BE2C (cell line): ENCODE measurements at regions not wholly inside any gene's neighbourhood (a gene's known extent, or its start where the extent isn't known, plus 50 kb on each side); places are given as distances from the start of the nearest gene placed in this dataset.
"Not testable (repeated sequence)": the region's sequence is repeated elsewhere in the genome, so short reads cannot be mapped to it uniquely, and the experiment has no call there.

ENCODE experiments used
- DNase-seq: peaks from one replicate; pipeline ENCODE4 v3.0.0-alpha.2; 2020
- H3K27me3 ChIP-seq: fragments of 250-450 bp; sonication (Bioruptor Pico); 2 replicates; pipeline ENCODE4 v1.5.1; 2020; ENCODE audit warnings: mild to moderate bottlenecking
- H3K36me3 ChIP-seq: fragments of 250-450 bp; sonication (Bioruptor Pico); 2 replicates; pipeline ENCODE4 v1.5.1; 2020; ENCODE audit warnings: mild to moderate bottlenecking
- H3K4me1 ChIP-seq: fragments of 250-450 bp; sonication (Bioruptor Pico); 2 replicates; pipeline ENCODE4 v1.5.1; 2020
- H3K4me3 ChIP-seq: 2 replicates; pipeline ENCODE4 v1.5.1; 2011; ENCODE audit warnings: low read depth, low read length
- H3K9me3 ChIP-seq: fragments of 250-450 bp; sonication (Bioruptor Pico); 2 replicates; pipeline ENCODE4 v1.5.1; 2020
- TF ChIP-seq, protein P1 (sequence below): IDR thresholded peaks from 2 replicates; pipeline ENCODE4 v1.5.1; 2012; ENCODE audit warnings: mild to moderate bottlenecking, low read depth, low read length

DNA sequence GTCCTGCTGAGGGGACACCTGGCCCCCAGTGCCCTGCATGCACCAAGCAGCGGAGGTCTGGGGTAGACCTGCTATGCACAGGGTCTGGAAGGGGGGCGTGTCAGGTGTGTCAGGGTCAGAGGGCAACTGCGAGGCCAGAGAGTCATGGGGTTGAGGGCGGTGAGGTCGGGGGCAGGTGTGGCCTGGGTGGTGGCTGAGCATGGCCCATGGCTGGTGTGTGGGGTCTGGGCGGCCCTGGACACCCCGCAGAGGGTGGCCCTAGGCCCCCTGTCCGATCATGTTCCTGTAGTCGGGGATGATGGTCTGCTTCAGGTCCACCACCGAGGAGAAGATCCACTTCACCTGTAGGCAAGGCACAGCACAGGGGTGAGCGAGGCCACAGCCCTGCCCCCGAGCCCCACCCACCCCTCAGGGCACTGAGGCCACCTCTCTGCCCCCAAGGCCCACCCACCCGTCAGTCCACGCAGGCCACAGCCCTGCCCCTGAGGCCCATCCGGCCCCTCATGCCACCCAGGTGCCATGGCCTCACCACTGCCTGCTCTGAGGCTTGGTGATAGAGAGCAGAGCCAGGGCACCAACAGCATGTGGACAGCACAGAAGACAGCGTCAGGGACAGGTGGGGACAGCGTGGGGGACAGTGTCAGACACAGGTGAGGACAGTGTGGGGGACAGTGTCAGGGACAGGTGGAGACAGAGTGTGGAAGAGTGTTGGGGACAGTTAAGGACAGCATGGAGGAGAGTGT lies 211.3 kb downstream of the TMEM121 start:
- H3K4me3 ChIP-seq: no peak overlapping the region
- H3K9me3 ChIP-seq: no peaks in the 10 kb centered on the region
- TF ChIP-seq, protein P1, sequence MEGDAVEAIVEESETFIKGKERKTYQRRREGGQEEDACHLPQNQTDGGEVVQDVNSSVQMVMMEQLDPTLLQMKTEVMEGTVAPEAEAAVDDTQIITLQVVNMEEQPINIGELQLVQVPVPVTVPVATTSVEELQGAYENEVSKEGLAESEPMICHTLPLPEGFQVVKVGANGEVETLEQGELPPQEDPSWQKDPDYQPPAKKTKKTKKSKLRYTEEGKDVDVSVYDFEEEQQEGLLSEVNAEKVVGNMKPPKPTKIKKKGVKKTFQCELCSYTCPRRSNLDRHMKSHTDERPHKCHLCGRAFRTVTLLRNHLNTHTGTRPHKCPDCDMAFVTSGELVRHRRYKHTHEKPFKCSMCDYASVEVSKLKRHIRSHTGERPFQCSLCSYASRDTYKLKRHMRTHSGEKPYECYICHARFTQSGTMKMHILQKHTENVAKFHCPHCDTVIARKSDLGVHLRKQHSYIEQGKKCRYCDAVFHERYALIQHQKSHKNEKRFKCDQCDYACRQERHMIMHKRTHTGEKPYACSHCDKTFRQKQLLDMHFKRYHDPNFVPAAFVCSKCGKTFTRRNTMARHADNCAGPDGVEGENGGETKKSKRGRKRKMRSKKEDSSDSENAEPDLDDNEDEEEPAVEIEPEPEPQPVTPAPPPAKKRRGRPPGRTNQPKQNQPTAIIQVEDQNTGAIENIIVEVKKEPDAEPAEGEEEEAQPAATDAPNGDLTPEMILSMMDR: no peak
- no peak for DNase-seq
- no peaks in the 10 kb centered on the region for H3K4me1 ChIP-seq
- H3K27me3 ChIP-seq: no peaks in the 10 kb centered on the region
- H3K36me3 ChIP-seq: no peaks in the 10 kb centered on the region

DNA sequence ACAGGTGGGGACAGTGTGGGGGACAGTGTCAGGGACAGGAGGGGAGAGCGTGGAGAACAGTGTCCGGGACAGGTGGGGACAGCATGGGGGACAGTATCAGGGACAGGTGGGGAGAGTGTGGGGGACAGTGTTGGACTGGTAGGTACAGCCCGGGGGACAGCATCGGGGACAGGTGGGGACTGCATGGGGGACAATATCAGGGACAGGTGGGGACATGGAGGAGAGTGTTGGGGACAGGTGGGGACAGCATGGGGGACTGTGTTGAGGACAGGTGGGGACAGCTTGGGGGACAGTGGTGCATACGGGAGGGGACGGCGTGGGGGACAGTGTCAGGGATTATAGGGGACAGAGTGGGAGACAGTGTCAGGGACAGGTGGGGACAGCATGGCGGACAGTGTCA lies 212.3 kb downstream of the TMEM121 start:
- Histone ChIP-seq H3K4me1 (no peaks in the 10 kb centered on the region), H3K27me3 (no peaks in the 10 kb centered on the region), H3K4me3 (no peak overlapping the region), H3K36me3 (no peaks in the 10 kb centered on the region), H3K9me3 (no peaks in the 10 kb centered on the region)
- TF ChIP-seq, protein P1: no peak
- DNase-seq: no peak

DNA sequence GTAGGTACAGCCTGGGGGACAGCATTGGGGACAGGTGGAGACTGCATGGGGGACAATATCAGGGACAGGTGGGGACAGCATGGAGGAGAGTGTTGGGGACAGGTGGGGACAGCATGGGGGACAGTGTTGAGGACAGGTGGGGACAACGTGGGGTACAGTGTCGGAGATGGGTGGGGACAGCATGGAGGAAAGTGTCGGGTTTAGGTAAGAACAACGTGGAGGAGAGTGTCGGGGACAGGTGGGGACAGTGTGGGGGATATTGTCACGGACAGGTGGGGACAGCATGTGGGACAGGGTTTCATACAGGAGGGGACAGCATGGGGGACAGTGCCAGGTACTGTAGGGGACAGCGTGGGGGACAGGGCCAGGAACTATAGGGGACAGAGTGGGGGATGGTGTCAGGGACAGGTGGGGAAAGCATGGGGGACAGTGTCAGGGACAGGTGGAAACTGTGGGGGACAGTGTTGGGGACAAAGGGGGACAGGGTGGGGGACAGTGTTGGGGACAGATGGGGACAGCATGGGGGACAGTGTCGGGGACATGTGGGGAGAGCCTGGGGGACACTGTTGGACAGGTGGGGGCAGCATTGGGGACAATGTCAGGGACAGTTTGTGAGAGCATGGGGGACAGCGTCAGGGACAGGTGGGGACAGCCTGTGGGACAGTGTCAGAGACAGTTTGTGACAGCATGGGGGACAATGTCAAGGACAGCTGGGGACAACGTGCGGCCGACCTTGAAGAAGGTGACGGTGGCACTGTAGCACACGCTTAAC lies 213.1 kb downstream of the TMEM121 start:
- H3K9me3 ChIP-seq: no peaks in the 10 kb centered on the region
- H3K4me3 ChIP-seq: no peak overlapping the region
- no peak for DNase-seq
- H3K36me3 ChIP-seq: no peaks in the 10 kb centered on the region
- H3K27me3 ChIP-seq: no peaks in the 10 kb centered on the region
- TF ChIP-seq, protein P1: no peak
- H3K4me1 ChIP-seq: no peaks in the 10 kb centered on the region

DNA sequence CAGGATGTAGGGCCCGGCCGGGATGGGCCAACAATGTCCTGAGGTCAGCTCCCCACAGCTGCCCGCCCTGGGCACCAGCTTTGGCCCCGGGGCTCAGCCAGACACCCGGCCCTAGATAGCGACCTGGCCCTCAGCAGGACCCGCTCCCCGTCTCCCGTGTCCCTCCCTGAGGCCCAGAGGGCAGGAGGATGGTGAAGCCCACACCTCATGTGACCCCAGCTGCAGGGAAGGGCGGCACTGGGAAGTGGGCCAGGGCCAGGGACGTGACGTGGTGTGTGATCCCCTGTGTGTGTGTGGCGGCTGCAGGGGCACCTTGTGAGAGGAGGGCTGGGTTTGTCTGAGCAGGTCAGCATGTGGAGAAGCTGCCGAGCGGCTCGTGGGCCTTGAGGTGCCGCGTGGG lies 213.9 kb downstream of the TMEM121 start:
- DNase-seq, H3K4me3 ChIP-seq, H3K36me3 ChIP-seq, H3K27me3 ChIP-seq, H3K4me1 ChIP-seq, H3K9me3 ChIP-seq: not testable (repeated sequence)

DNA sequence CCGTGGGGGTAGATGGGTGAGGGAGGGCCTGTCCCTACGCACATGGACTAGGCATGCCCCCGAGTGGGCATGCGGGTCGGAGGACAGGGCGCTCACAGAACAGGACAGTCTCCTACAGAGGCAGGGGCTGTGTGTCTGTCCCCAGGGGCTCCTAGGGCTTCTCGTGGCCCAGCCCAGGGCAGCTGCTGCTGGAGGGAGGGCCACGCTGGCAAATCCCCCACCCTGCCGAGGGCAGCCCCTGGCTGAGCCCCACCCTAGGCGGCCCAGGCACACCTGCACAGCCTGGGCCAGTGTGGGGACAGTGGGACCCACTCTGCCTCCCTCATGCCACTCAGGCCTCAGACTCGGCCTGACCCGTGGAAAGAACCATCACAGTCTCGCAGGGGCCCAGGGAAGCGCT lies 214.6 kb downstream of the TMEM121 start:
- not testable (repeated sequence) for H3K4me1 ChIP-seq, H3K4me3 ChIP-seq, H3K9me3 ChIP-seq, DNase-seq, H3K27me3 ChIP-seq, H3K36me3 ChIP-seq

DNA sequence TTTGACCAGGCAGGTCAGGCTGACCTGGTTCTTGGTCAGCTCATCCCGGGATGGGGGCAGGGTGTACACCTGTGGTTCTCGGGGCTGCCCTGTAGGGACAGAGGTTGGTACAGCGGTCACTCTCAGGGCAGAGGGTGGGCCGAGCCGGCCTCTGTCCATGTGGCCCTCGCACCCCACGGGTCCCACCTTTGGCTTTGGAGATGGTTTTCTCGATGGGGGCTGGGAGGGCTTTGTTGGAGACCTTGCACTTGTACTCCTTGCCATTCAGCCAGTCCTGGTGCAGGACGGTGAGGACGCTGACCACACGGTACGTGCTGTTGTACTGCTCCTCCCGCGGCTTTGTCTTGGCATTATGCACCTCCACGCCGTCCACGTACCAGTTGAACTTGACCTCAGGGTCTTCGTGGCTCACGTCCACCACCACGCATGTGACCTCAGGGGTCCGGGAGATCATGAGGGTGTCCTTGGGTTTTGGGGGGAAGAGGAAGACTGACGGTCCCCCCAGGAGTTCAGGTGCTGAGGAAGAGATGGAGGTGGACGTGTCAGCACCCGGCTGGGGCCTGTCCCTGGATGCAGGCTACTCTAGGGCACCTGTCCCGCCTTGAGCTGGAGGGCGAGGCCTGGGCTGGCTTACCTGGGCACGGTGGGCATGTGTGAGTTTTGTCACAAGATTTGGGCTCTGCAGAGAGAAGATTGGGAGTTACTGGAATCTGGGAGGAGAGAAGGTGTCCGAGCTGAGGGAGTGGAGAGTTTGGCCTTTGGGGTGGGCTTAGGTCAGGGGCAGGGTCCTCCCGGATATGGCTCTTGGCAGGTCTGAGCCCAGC lies 215.5 kb downstream of the TMEM121 start:
- not testable (repeated sequence) for H3K36me3 ChIP-seq, H3K4me3 ChIP-seq, H3K4me1 ChIP-seq, H3K27me3 ChIP-seq, DNase-seq, H3K9me3 ChIP-seq

DNA sequence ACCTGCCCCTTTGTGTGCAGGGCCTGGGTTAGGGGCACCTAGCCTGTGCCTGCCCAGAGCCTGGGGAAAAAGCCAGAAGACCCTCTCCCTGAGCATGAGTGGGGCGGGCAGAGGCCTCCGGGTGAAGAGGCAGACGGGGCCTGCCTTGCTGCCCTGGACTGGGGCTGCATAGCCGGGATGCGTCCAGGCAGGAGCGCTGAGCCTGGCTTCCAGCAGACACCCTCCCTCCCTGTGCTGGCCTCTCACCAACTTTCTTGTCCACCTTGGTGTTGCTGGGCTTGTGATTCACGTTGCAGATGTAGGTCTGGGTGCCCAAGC lies 216.1 kb downstream of the TMEM121 start:
- TF ChIP-seq, protein P1: no peak
- H3K27me3 ChIP-seq: no peaks in the 10 kb centered on the region
- no peaks in the 10 kb centered on the region for H3K36me3 ChIP-seq
- DNase-seq: no peak
- no peaks in the 10 kb centered on the region for H3K9me3 ChIP-seq
- no peak overlapping the region for H3K4me3 ChIP-seq
- no peaks in the 10 kb centered on the region for H3K4me1 ChIP-seq

DNA sequence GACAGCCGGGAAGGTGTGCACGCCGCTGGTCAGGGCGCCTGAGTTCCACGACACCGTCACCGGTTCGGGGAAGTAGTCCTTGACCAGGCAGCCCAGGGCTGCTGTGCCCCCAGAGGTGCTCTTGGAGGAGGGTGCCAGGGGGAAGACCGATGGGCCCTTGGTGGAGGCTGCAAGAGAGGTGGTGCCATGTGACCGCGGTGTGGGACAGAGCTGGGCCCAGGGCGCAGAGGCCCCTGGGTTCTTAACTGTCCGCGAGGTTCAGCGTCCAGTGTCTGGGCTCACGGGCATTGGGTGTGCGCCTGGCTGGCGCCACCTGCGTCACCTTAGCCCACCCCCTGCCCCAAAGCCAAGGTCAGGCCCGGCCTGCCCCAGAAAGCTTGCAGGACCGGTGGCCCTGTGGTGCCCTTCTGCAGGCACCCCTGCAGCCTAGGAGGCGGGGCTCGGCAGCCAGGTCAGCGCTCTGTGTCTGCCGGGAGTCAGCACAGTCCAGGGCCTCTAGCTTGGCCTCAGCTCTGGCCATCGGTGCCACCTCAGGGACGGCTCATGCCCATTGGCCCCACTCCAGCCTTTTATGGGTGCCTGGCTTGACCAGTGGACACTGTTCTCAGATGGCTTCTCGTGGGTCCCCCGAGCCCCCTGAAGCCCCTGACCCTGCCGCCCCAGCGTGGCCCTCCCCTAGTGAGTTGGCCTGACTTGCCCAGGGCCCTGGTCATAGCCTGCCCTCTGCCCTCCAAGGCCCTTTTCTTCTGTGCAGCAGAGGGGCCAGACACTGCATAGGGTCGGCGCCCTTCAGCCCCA lies 216.7 kb downstream of the TMEM121 start:
- not testable (repeated sequence) for H3K27me3 ChIP-seq, H3K9me3 ChIP-seq, H3K4me1 ChIP-seq, DNase-seq, H3K36me3 ChIP-seq, H3K4me3 ChIP-seq

DNA sequence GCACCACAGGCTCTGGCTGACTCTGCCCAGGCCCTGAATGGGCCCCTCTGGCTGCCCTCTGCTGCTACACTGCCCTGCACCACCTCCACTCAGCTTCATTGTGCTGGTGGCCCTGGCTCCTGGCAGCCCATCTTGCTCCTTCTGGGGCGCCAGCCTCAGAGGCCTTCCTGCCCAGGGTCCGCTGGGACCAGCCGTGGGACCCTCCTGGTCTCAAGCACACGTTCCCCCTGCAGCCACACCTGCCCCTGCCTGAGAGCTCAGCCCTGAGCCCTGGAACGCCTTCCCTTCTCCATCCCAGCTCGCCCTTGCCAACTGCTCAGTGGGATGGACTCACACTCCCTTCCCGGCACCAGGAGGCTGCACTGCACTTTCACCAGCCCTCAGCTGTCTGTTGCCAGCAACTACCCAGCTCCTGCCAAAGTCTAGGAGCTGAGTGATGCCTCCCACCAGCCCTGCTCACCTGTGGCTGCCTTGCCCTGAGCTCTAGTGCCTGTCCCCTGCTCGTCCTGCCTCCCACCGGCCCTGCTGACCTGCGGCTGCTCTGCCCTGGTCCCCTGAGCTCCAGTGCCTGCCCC lies 217.9 kb downstream of the TMEM121 start:
- not testable (repeated sequence) for H3K36me3 ChIP-seq, DNase-seq, H3K4me1 ChIP-seq, H3K4me3 ChIP-seq, H3K9me3 ChIP-seq, H3K27me3 ChIP-seq
